ENCODE measurements at regions not wholly inside any gene's neighbourhood (a gene's known extent, or its start where the extent isn't known, plus 50 kb on each side); places are given as distances from the start of the nearest gene placed in this dataset.

DNA sequence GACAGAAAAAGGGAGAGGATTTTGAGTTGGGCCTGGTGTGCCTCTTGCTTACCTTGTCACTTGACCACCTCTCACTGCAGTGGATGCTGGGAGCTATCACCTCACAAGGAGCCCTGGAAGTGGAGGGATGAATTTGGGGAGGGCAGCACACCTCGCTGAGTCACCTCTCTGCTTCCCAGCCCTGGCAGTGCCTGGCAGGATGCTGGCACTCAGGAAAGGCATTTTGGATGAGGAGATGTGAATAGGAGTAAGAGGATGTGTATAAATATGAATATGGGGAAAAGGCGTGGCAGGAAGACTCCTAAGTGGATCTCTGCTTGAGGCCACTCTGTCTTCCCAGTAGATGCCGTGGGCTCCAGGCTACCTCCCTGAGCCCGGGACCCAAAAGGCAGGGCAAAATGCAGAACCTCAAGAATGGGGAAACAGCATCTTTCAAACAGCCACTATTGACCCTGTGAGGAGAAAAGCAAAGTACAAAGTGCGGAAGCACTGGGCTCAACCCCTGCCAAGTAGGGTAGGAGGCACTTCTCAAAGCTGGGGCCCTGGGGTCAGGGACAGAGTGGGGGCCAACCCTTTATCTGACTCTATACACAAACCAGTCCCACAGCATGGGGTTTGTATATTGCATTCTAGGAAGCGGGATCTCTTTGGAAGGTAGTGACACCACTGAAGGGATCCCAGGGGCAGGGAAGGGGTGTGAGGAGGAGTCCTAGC, 164.5 kb upstream of the GLI2 start:
- H3K36me3 ChIP-seq (ENCODE audit: control insufficient read depth in 2 of 4, insufficient read depth in 4 of 4, low read length in 3 of 4): no peaks in the 10 kb centered on the region
- TF ChIP-seq YY1 (IDR thresholded peaks at IDR 0.05; ENCODE audit: low read depth, low read length): no peak
- TF ChIP-seq TEAD4 (IDR thresholded peaks at IDR 0.05; ENCODE audit: low read depth, low read length): no peak
- no peak overlapping the region for H2BK20ac ChIP-seq (ENCODE audit: low read length)
- peaks cover 0 to 3% (median 2%) of the 10 kb centered on the region in 4 experiments; a peak in 4 of 7 replicates for H3K4me1 ChIP-seq (replicated peaks in 1 of 4; ENCODE audit: control insufficient read depth in 3 of 4, insufficient read depth in 4 of 4, low read length in 3 of 4)
- peaks cover 0 to under 1% of the 10 kb centered on the region in 2 experiments for H4K20me1 ChIP-seq (replicated peaks in 1 of 2; ENCODE audit: control insufficient read depth in 1 of 2, insufficient read depth in 2 of 2, low read length in 2 of 2)
- H3K9ac ChIP-seq (replicated peaks in 1 of 4; ENCODE audit: extremely low read depth in 1 of 4, low read depth in 3 of 4, low read length in 3 of 4): no peak overlapping the region
- H3K56ac ChIP-seq (replicated peaks; ENCODE audit: insufficient read length, low read depth, low read length): no peak overlapping the region
- H3K4me2 ChIP-seq (ENCODE audit: insufficient read depth in 1 of 2, low read depth in 2 of 2, low read length in 2 of 2): no peak overlapping the region
- no peak overlapping the region for H2BK15ac ChIP-seq (ENCODE audit: low read length)
- no peak overlapping the region for H3K4ac ChIP-seq (replicated peaks; ENCODE audit: insufficient read length, low read depth, low read length)
- H3K18ac ChIP-seq (ENCODE audit: extremely low read depth, low read length): no peak overlapping the region
- no peaks in the 10 kb centered on the region for H3K79me2 ChIP-seq (ENCODE audit: control insufficient read depth in 1 of 2, insufficient read depth in 2 of 2, low read length in 2 of 2)
- no peak overlapping the region for H4K8ac ChIP-seq (ENCODE audit: extremely low read depth, insufficient read depth, low read length)
- no peak overlapping the region for H3K4me3 ChIP-seq (ENCODE audit: extremely low read depth in 1 of 4, insufficient read depth in 2 of 4, low read depth in 3 of 4, low read length in 4 of 4)
- no peaks in the 10 kb centered on the region for H3K23me2 ChIP-seq (ENCODE audit: low read depth, low read length)
- H4K5ac ChIP-seq (ENCODE audit: insufficient read length, low read depth, low read length): no peak overlapping the region
- H2BK5ac ChIP-seq (ENCODE audit: low read depth, low read length): no peak overlapping the region
- H2BK12ac ChIP-seq (ENCODE audit: low read depth, low read length): no peak overlapping the region
- H2AFZ ChIP-seq (ENCODE audit: low read length): no peak overlapping the region
- H2AK5ac ChIP-seq (ENCODE audit: low read depth, low read length): no peak overlapping the region
- no peak overlapping the region for H2BK120ac ChIP-seq (replicated peaks; ENCODE audit: low read depth, low read length)
- no peaks in the 10 kb centered on the region for H3K79me1 ChIP-seq (ENCODE audit: low read depth, low read length)
- H3K14ac ChIP-seq (ENCODE audit: insufficient read length): no peak overlapping the region
- no peaks in the 10 kb centered on the region for H3K9me3 ChIP-seq (ENCODE audit: insufficient read depth in 2 of 2, low read depth in 1 of 2, low read length in 1 of 2)
- H3K27ac ChIP-seq (ENCODE audit: low read depth, low read length): no peak overlapping the region
- peaks cover 0 to 34% (median 17%) of the 10 kb centered on the region in 4 experiments; a peak in 6 of 7 replicates for H3K27me3 ChIP-seq (replicated peaks in 1 of 4; ENCODE audit: control insufficient read depth in 3 of 4, extremely low read depth in 1 of 4, insufficient read depth in 3 of 4, low read length in 3 of 4)
- DNase-seq (ENCODE audit: low read depth in 1 of 2, low spot score in 2 of 2): no peak
- CTCF ChIA-PET (ENCODE audit: partially characterized antibody): interaction anchor here (0.8 to 2.3 kb wide), 4 partner anchors 11 to 110 kb away, joined by 3 to 11 read pairs (median 3); no protein-coding TSS in a partner anchor
- WGBS, 2 experiments (ENCODE audit: extremely low coverage in 1 of 2, insufficient coverage in 1 of 2, insufficient read length in 1 of 2, insufficient replicate concordance in 2 of 2, low coverage in 1 of 2, low lambda C conversion rate in 2 of 2, missing lambda C conversion rate in 1 of 2): 94 to 100% methylated on average over 1 to 6 of the region's 6 CpGs
- FAIRE-seq: no peak
- no peak overlapping the region for H4K91ac ChIP-seq (replicated peaks; ENCODE audit: insufficient read length, low read length)
- no peak overlapping the region for H3K23ac ChIP-seq (ENCODE audit: insufficient read length)
- POLR2A ChIA-PET (ENCODE audit: partially characterized antibody): no interaction called here
